ENCODE measurements at regions not wholly inside any gene's neighbourhood (a gene's known extent, or its start where the extent isn't known, plus 50 kb on each side); places are given as distances from the start of the nearest gene placed in this dataset.
"Not testable (repeated sequence)": the region's sequence is repeated elsewhere in the genome, so short reads cannot be mapped to it uniquely, and the experiment has no call there.

DNA sequence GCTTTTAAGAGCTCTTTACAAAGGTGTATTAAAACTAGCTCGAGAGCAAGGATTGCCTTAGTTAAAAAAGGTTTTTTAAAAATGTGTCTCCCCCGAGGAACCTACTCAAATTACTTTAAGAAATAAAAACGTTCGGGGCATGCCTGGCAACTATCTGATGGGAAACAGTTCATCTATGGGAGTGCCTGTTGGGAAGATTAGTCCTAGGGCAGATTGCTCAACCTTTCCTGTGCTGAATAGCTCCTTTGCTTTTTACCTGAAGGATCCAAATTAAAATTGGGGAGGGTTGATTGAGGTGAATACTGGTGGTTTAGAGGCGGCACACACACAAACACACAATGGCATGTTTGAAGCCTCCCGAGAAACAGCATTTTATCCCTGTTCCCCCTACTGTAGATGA is 541.4 kb upstream of the ATP2B1 start:
- DNase-seq = no peak

DNA sequence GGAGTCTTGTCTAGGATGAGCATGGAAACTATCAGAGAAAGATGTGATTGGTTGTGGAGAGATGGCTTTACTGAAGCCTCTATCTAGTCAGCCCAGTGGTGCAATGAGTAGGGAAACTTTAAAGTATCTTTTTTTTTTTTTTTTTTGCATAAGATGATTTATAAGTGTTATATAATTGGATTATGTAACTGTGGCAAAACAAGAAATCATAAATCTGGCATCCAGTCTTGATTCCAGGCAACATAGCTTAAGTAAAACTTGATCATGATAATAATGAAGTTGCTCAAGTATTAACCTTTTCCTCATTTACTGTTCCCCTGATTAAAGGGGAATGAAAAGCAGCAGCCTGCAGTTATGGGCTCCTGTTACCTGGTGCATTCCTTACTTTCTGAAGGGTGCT is 538.0 kb upstream of the ATP2B1 start:
- no peak for DNase-seq

DNA sequence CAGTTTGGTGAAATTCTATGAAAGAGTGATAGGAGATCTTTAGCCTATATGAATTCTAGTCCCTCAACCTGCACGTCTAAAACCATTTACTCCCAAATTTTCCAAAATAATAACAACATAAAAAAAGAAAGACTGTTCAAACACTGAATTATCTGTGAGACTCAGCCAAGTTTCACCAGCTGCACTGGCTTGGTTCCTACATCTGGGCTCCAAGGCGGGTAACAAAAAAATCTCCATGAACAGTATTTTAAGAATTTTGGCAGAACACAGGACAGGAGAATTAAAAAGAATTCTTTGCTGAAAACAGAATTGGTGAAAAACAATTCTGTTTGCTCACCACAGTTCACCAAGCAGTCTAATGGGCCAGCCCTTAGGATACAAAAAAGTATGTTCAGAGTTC is 536.8 kb upstream of the ATP2B1 start:
- DNase-seq = no peak

DNA sequence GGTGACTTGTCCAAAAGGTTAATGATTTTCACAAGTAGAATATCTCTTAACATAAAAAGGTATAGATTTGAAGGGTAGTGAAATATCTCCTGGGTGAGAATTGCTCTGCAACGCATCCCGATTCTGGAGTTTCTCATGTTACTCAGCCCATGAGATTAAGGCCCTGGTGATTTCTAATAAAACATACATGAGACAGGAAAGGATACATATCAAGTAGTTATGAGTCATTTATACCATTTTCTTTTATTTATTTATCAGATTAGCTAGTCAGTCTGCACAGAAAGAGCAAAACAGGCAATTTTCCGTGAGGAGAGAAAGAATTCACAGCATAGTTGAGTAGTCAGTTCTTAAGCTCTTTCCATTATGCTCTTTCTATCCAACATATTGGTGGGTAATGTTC is 535.6 kb upstream of the ATP2B1 start:
- no peak for DNase-seq

DNA sequence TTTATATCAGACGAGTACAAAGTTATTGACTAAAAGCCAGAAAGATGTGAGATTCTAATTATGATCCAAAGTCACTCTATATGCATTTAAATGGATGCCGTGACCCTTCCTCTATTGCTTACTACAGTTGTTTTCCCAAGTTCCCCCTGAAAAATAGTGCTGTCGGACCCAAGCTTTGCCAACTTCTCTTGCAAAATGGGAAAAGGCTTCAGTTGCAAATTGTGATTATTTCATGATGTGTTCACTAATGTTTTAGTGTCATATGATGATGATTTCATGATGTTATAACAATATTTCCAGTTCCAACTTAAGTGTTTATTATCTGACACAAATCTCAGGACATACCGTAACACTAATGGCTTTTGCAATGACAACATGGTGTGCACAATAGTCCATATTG is 534.6 kb upstream of the ATP2B1 start:
- no peak for DNase-seq

DNA sequence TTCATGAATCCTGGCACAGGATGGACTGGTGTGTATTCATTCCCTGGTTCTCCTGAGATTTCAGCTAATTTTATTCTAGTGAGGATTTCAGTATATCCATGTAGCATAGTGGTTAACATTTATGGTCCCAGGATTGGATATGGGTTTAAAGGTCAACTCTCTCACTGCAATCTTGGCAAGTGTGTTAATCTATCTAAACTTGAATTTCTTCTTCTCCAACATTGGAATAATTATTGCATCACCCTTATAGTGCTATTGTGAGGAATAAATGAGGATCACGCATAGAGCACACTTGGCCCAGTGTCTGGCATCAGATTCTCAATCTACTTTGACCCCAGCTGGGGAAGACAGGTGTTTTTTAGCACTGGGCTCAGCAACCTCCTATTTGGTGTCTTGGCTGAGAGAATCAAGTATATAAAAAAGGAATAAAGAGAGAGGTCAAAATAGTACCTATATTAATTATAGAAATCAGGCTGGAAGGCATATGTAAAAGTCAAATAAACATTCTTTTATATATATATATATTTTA is 531.2 kb upstream of the ATP2B1 start:
- no peak for DNase-seq

DNA sequence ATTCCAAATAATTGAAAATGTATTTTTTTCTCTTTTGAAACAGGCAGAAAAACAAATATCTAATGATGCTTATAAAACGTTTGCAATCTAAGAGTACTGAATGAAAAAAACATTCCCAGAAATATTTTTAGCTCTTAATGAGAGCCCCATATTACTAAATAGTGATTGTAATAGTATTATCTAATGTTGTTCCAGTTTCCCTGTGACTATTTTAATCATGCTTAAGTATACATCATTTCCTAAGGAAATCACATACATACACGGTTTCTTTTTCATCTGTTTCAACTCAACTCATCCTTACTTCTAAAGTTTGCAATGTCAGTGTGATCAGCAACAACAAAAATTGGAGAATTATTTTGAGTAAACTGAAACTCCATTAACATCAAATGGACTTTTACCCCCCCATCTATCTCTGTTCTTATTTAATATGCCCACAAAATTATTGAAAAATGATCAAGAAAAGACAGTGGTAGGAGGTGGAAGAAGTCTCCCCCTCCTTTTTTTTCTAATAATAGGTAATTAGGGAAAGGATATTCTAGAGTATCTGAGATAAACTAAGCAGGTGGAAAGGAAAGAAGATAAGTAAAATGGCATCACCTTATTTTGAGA is 530.1 kb upstream of the ATP2B1 start:
- DNase-seq = no peak

DNA sequence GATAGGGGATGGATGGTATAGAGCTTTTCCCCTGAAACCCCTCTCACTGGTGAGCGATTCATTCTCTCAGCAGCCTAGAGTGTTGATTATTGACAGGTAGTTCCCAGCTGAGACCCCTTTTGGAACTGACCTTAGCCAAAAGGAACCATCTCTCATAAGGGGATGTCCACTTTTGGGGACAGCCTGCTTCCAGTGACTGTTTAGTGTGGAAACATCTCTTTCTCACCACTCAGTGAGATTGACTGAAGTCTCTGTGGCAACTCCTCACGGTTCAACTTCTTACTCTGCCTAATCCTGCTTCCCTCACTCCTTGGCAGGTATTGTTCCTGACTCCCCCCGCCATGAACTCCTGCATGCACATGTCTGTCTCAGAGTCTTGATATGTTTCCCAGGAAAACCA is 529.2 kb upstream of the ATP2B1 start:
- DNase-seq = no peak

DNA sequence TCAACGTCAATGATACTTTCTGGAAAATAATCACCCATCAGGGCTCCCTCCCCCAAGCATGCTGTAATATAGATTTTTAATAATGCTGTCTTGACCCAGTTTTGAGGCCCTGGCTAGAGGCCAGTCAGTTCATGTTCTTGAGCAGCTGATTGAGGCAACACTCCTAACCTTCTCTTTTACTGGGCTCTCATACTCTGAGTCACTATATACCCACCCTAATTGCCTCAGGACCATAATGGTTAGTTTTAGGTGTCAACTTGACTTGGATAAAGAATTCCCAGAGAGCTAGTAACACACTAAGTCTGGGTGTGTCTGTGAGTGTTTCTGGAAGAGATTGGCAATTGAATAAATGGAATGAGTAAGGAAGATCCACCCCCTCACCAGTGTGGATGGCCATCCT is 527.0 kb upstream of the ATP2B1 start:
- DNase-seq = no peak

DNA sequence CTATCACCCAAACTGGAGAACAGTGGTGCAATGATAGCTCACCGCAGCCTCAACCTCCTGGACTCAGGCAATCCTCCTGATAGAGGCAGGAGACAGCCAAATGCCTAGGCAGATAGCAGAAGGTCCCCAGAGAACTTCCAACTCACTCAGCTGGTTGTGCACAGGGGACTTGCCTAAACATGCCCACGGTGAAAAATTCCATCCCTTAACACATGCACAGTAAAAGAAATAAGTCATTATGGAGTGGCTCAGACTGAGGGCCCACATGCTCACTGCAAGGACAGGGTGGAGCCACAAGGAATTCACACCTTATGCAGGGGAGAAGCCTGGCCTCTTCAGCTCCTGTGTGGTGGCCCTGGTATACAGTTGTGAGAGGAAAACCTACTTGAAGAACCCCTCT is 525.8 kb upstream of the ATP2B1 start:
- no peak for DNase-seq

DNA sequence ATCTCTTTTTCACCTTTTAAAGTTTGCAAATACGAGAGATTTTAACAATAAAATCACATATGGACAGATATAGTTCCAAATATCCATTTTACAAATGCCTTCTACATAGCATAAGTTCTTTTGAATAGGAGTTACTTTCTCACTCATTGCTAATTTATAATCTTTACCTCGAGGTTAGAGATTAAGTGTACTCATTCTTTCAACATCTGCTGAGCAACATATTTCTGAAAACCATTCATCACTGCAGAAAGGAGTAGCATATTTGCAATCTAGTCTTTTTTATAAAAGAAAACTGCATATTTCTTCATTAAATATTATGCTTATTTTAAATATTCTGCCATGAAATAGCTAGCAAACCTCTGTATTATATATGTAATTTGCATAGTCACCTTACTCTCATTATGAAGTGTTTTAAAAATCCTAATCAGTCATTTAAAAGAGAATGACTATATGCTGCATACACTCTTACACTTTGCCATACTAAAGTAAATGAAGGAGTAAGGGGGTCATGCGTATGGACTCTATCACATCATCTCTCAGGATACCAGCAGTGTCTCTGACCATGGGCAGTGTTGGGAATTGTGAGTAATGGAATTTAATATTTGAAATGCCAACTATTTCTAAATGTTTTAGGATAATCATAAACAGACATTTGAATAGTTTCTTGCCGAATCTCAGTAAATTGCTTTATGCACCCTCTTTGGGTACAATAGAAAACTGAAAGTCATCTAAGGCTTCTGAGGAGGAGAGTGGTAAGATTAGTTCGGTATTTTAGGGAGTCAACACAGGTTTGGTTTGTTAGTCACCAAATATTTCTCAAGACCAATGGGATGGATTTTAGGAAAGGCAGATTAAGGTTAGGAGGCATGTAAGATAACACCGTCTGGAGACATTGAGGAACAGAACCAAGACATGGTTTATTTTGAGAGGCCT is 524.8 kb upstream of the ATP2B1 start:
- no peak for DNase-seq

DNA sequence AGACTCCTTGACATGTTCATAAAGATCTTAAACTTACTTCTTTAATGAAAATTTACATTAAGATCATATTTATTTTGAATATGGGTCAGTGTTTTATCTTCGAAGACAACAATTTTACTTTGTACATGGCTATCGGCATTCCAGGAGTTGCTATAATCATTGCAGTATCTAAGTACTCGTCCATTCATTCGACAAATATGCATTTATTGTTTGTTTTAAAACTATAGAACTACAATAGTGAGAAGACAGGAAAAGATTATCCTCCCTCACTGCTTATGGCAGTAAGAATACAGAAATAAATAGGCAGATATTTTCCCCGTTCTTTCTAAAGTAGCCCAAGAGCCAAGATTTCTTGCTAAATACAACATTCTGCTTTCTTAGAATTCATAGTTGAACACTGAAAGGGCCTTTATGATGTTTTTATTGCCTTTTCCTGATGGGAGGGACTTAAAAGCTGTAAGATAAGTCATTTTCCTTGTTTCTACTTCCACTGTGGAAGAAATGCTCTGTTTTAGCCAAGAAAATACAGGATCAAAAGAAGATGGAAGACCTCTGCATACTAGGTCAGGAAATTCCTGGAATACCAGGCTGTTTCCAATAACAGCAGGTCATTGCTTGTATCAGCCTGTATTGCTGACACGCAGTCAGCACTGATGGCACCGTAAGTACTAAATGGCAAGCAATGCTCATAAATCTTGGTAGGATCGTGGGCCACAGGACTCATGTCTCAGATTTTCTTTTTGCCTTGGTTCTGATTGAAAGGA is 521.0 kb upstream of the ATP2B1 start:
- no peak for DNase-seq

DNA sequence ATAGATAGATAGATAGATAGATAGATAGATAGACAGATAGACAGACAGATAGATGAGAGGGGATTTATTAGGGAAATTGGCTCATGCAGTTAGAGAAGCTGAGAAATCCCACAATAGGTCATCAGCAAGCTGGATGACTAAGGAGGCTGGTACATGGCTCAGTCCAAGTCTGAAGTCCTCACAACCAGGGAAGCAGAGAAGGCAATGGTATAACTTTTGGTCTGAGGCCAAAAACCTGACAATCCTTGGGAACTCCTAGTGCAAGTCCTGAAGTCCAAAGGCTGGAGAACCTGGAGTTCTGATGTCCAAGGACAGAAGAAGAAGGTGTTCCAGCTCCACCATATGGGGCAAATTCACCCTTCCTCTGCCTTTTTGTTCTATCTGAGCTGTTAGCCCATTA is 517.6 kb upstream of the ATP2B1 start:
- no peak for DNase-seq

DNA sequence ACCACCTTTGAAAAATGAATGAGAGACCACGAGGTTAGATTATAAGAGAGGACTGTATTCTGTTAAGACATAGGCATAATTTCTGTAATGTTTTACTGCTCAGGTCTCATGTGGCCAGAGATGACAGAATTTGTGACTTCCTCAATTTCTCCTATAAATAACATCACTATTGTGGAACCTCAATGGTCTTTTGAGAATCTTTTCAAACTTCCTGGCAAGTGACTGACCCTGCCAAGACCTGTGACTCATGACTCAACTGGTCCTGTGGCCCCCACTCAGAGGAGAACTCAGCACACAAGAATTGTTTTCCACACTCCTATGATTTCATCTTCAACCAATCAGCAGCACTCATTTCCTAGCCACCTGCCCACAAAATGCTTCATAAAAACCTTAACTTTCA is 508.2 kb upstream of the ATP2B1 start:
- DNase-seq = no peak

DNA sequence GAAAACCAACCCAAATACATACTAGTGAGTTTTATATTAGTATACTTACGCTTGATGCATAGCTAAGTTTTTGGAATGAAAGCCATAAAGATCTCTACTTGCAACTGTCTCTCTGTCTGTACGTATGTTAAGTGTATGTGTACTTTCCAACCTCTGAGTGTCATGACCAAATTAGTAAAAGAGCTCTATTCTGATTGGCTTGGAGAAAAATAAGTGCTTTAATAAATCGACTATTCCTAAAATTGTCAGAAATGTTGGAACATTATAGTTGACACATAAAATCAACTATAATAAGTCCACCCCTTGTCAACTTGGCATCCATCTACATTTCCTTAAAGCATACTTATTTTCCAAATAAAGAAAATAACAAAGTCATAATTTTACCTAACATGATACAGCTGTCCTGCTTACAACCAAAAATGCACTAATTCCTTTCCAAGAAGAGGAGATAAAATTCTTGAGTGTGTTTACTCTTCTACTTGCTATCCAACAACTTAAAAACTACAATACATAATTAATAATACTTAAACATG is 507.4 kb upstream of the ATP2B1 start:
- no peak for DNase-seq

DNA sequence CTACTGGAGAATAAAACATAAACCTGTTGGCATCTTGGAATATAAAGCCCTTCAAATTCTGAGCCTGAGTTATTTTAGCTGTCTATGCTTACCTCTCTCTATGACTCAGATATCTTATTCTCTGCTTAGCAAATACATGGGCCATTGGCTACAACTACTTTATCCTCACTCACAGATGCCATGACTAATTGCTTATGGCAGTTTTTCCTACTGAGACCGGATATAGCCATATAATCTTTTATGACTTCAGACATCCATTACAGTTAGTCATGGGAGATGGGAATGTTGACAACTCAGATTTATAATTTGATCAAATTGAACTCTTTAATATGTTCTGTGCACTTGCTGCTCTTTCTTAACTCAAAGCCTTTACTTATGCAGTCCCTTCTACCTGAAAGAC is 502.4 kb upstream of the ATP2B1 start:
- no peak for DNase-seq

DNA sequence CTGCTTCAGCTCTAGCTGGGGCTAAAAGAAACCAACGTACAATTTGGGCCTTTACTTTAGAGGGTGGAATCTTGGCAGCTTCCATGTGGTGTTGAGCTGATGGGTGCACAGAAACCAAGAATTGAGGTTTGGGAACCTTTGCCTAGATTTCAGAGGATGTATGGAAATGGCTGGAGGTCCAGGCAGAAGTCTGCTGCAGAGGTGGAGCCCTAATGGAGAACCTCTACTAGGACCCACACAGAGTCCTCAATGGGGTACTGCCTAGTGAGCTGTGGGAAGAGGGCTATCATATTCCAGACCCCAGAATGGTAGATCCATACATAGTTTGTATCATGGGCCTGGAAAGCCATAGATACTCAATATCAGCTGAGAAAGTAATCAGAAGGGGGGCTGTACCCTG is 500.4 kb upstream of the ATP2B1 start:
- no peak for DNase-seq

DNA sequence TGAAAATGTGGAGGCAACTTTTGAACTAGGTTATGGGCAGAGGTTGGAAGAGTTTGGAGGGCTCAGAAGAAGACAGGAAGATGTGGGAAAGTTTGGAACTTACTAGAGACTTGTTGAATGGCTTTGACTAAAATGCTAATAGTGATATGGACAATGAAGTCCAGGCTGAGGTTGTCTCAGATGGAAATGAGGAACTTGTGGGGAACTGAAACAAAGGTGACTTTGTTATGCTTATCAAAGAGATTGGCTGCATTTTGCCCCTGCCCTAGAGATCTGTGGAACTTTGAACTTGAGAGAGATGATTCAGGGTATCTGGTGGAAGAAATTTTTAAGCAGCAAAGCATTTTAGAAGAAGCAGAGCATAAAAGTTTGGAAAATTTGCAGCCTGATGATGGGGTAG is 499.7 kb upstream of the ATP2B1 start:
- DNase-seq = not testable (repeated sequence)

DNA sequence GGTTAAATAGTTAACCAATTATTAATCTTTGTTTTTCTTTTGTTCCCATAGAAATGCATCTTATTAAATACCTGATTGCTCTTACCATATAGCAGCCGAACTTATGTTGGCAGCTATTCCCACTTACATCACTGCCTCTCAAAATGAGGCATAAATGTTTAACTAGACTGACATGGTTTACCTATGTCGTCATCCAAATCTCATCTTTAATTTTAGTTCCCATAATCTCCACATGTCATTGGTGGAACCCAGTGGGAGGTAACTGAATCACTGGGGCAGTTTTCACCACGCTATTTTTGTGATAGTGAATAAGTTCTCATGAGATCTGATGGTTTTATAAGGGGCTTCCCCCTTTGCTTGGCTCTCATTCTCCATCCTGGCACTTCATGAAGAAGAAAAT is 499.2 kb upstream of the ATP2B1 start:
- DNase-seq = no peak

DNA sequence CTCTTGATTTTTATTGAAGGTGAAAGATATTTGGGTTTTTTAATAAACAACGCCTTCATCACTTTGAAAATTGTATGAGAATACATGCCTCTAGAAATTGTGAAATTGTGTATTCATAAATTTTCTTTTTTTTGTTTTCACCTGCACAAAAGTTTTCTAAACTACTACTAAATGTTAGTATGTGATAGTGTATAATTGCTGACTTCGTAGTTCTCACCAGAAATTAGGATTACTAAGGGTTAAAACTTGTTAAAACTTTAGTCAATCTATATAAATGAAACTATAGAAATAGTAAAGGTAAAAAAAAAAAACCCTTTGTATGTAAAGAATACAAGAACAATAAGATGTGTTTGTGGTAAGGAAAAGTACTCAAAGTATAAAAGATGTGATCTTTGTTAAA is 496.5 kb upstream of the ATP2B1 start:
- no peak for DNase-seq

DNA sequence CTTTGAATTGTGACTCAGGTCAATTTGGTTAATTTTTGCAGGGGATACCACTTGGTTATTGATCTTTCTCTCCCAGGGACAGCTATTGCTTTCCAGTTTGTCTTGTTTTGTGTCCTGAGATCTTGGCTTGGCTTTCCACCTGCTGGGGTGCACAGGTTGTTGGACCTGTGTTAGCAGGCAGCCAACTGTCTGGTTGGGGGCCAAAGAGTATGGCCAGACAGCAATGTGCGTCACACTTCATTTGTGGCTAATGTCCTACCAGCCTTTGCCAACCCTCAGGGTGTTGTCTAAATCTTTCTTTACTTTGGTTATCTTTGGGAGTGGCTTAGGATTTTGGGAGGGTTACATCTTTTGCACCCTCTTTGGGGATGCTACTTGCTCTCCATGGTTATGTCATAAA is 494.9 kb upstream of the ATP2B1 start:
- DNase-seq = no peak

DNA sequence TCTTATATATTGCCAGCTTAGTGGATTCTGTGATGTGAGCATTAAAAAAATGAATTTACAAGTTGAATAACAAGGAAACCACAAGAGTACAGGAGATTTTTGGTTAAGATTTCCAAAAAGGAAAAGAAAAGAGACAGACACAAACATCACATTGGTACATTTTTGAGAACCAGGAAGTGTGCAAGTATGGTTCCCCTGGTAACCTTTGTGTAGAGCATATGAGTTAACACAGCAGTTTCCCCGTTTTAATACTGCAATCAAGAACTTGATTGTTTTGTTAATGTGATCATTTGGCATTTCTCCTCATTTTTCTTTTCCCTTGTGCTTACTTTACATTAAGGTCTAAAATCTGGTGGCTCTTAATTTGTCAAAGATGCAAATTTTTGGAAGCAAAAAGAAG is 490.4 kb upstream of the ATP2B1 start:
- no peak for DNase-seq

DNA sequence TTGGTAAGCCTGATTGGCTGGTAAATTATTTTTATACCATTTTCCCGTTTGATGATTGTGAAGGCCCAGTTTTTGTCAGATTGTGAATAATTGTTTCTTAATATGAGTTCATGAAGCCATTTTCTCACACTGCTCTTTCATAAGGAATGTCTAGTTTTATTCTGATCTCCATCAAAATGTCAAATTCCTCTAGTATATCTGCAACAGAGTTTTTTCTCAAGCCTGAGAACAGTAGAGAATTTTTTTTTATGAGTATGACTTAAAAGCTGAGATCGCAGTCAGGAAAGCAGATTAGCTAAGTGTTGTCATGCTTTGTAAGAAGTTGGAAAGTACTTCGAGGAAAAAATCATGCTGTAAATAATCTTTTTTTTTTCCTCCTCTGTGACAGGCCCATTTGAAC is 484.9 kb upstream of the ATP2B1 start:
- no peak for DNase-seq
